ENCODE measurements at regions not wholly inside any gene's neighbourhood (a gene's known extent, or its start where the extent isn't known, plus 50 kb on each side); places are given as distances from the start of the nearest gene placed in this dataset.

- Histone ChIP-seq H3K9me3 (ENCODE audit: low read depth) (no peaks in the 10 kb centered on the region), H3K9ac (no peak overlapping the region), H3K27ac (0 out of 2 replicates have a peak overlapping the region, but pooled peaks have one; percentile 11), H3K4me2 (ENCODE audit: unreplicated experiment) (peak overlapping the region; percentile 15), H2AFZ (peak overlapping the region; percentile 72), H3K27me3 (replicated peaks; ENCODE audit: insufficient read depth) (no peaks in the 10 kb centered on the region), H3F3A (ENCODE audit: insufficient read depth) (peaks cover 21% of the 10 kb centered on the region), H3K9me2 (ENCODE audit: insufficient read depth) (no peaks in the 10 kb centered on the region), H3K4me1 (ENCODE audit: insufficient read depth) (peaks cover 42% of the 10 kb centered on the region), H3K79me2 (ENCODE audit: insufficient read depth) (no peaks in the 10 kb centered on the region), H3K4me3 (no peak overlapping the region), H3K36me3 (ENCODE audit: low read depth) (no peaks in the 10 kb centered on the region), H4K20me1 (ENCODE audit: insufficient read depth) (no peaks in the 10 kb centered on the region)
- TF ChIP-seq EZH2 (IDR thresholded peaks at IDR 0.05; ENCODE audit: insufficient read depth, poor library complexity, severe bottlenecking) (no peak), EZH2phosphoT487 (IDR thresholded peaks at IDR 0.05; ENCODE audit: insufficient read depth, low read depth) (no peak)
- peak; percentile 29 for DNase-seq
- in situ Hi-C loops (cut with MboI): no loop called here
- WGBS, 2 experiments (ENCODE audit: low coverage in 1 of 2, low lambda C conversion rate in 2 of 2, missing lambda C conversion rate in 2 of 2): 45 to 59% methylated on average over 3 of the region's 3 CpGs
Observed at GRCh38 chr6:139973669-139974344, 599.4 kb upstream of the CITED2 start.

GRCh38 chr6:139972116-139972515 is 597.7 kb upstream of the CITED2 start:
- WGBS, 2 experiments (ENCODE audit: low coverage in 1 of 2, low lambda C conversion rate in 2 of 2, missing lambda C conversion rate in 2 of 2): 96 to 98% methylated on average over 2 of the region's 2 CpGs

GRCh38 chr6:139970591-139970991 is 596.1 kb upstream of the CITED2 start:
- Histone ChIP-seq H3K27me3 (replicated peaks; ENCODE audit: insufficient read depth) (no peaks in the 10 kb centered on the region), H3K79me2 (ENCODE audit: insufficient read depth) (no peaks in the 10 kb centered on the region), H3K4me1 (ENCODE audit: insufficient read depth) (peaks cover 37% of the 10 kb centered on the region), H3K4me2 (ENCODE audit: unreplicated experiment) (peak overlapping the region; percentile 13), H3F3A (ENCODE audit: insufficient read depth) (peaks cover 10% of the 10 kb centered on the region; the same call in 1 of the 2 replicates), H4K20me1 (ENCODE audit: insufficient read depth) (no peaks in the 10 kb centered on the region), H3K9me3 (ENCODE audit: low read depth) (no peaks in the 10 kb centered on the region), H3K9ac (no peak overlapping the region), H3K27ac (peak overlapping the region; percentile 4; the same call in 1 of the 2 replicates), H3K4me3 (no peak overlapping the region), H3K36me3 (ENCODE audit: low read depth) (no peaks in the 10 kb centered on the region), H3K9me2 (ENCODE audit: insufficient read depth) (no peaks in the 10 kb centered on the region), H2AFZ (peak overlapping the region; percentile 56)
- TF ChIP-seq EZH2phosphoT487 (IDR thresholded peaks at IDR 0.05; ENCODE audit: insufficient read depth, low read depth) (no peak), EZH2 (IDR thresholded peaks at IDR 0.05; ENCODE audit: insufficient read depth, poor library complexity, severe bottlenecking) (no peak)
- whole genome bisulfite sequencing, 2 experiments (ENCODE audit: low coverage in 1 of 2, low lambda C conversion rate in 2 of 2, missing lambda C conversion rate in 2 of 2): 97 to 100% methylated on average over 1 of the region's 1 CpG
- peak; percentile 39 for DNase-seq
- in situ Hi-C loops (cut with MboI): no loop called here

More at GRCh38 chr6:139972116-139972515, 597.7 kb upstream of the CITED2 start:
- in situ Hi-C loops (cut with MboI): no loop called here
- H3K36me3 ChIP-seq (ENCODE audit: low read depth): no peaks in the 10 kb centered on the region
- peaks cover 28% of the 10 kb centered on the region for H3K4me1 ChIP-seq (ENCODE audit: insufficient read depth)
- H3K9me3 ChIP-seq (ENCODE audit: low read depth): no peaks in the 10 kb centered on the region
- no peaks in the 10 kb centered on the region for H3K79me2 ChIP-seq (ENCODE audit: insufficient read depth)
- DNase-seq: no peak
- H3K4me3 ChIP-seq: no peak overlapping the region
- no peak overlapping the region for H2AFZ ChIP-seq
- no peaks in the 10 kb centered on the region for H3K27me3 ChIP-seq (replicated peaks; ENCODE audit: insufficient read depth)
- no peak for TF ChIP-seq EZH2phosphoT487 (IDR thresholded peaks at IDR 0.05; ENCODE audit: insufficient read depth, low read depth)
- no peak for TF ChIP-seq EZH2 (IDR thresholded peaks at IDR 0.05; ENCODE audit: insufficient read depth, poor library complexity, severe bottlenecking)
- no peaks in the 10 kb centered on the region for H4K20me1 ChIP-seq (ENCODE audit: insufficient read depth)
- H3K9me2 ChIP-seq (ENCODE audit: insufficient read depth): no peaks in the 10 kb centered on the region
- peaks cover 9% of the 10 kb centered on the region; the same call in 1 of the 2 replicates for H3F3A ChIP-seq (ENCODE audit: insufficient read depth)
- no peak overlapping the region for H3K27ac ChIP-seq
- no peak overlapping the region for H3K9ac ChIP-seq
- no peak overlapping the region for H3K4me2 ChIP-seq (ENCODE audit: unreplicated experiment)

- Histone ChIP-seq H3K9ac (no peak overlapping the region), H3K27ac (no peak overlapping the region), H3K9me3 (ENCODE audit: low read depth) (no peaks in the 10 kb centered on the region), H3K27me3 (replicated peaks; ENCODE audit: insufficient read depth) (no peaks in the 10 kb centered on the region), H2AFZ (peak overlapping the region; percentile 12), H3K4me2 (ENCODE audit: unreplicated experiment) (no peak overlapping the region), H3K9me2 (ENCODE audit: insufficient read depth) (no peaks in the 10 kb centered on the region), H3F3A (ENCODE audit: insufficient read depth) (peaks cover 14% of the 10 kb centered on the region; the same call in 1 of the 2 replicates), H3K4me3 (no peak overlapping the region), H3K4me1 (ENCODE audit: insufficient read depth) (peaks cover 32% of the 10 kb centered on the region), H3K36me3 (ENCODE audit: low read depth) (no peaks in the 10 kb centered on the region), H3K79me2 (ENCODE audit: insufficient read depth) (no peaks in the 10 kb centered on the region), H4K20me1 (ENCODE audit: insufficient read depth) (no peaks in the 10 kb centered on the region)
- in situ Hi-C loops (cut with MboI): no loop called here
- no peak for TF ChIP-seq EZH2phosphoT487 (IDR thresholded peaks at IDR 0.05; ENCODE audit: insufficient read depth, low read depth)
- TF ChIP-seq EZH2 (IDR thresholded peaks at IDR 0.05; ENCODE audit: insufficient read depth, poor library complexity, severe bottlenecking): no peak
- peak; percentile 57 for DNase-seq
Observed at GRCh38 chr6:139967497-139967896, 593.0 kb upstream of the CITED2 start.

Measured in GM23248 (cell line).